Dermis blood vessel endothelial cell (primary cell): ENCODE measurements at regions not wholly inside any gene's neighbourhood (a gene's known extent, or its start where the extent isn't known, plus 50 kb on each side); places are given as distances from the start of the nearest gene placed in this dataset.

Experiments used
- DNase-seq: peaks from one replicate; pipeline ENCODE4 v3.0.0; 2010

DNA sequence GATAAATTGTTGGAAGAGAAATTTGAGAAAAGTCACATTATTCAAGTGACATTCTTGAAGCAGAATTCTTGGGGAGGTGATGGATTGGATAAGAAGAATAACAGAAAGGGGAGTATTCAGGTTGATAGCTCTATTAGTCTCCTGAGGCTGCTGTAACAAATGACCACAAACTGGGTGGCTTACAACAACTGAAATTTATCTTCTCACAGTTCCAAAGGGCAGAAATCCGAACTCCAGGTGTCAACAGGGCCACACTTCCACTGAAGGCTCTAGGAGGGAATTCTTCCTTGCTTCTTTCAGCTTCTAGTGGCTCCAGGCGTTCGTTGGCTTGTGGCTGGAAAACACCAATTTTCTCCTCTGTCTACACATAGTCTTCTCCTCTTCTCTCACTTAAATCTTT is 99.8 kb downstream of the TES start:
- no peak for DNase-seq

GRCh38 chr7:116311259-116311658 is 100.9 kb downstream of the TES start:
- DNase-seq = no peak

GRCh38 chr7:116311816-116312471 is 101.6 kb downstream of the TES start:
- DNase-seq = no peak

GRCh38 chr7:116315293-116315692 is 105.0 kb downstream of the TES start:
- peak; percentile 68 for DNase-seq

DNA sequence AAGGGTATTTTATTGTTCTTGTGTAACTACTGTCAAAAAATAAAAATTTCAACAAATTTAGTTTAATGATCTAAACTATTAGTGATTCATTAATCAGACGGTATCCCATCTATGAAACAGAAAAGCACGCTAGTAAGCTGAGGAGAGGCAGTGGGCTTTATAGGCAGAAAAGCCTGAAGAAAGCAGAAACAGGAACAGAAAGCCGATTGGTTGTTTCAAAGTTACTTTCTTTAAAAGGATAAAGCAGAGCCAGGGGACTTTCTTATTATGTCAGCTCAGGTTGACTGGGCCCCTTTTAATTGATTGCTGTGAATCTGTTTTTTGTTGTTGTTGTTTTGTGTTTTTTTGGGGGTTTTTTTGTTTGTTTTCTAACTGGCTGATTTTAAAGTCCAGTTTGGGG is 105.5 kb downstream of the TES start:
- DNase-seq = no peak

GRCh38 chr7:116316838-116317628 is 106.7 kb downstream of the TES start:
- DNase-seq = peak; percentile 100

- no peak for DNase-seq
Measured at GRCh38 chr7:116317907-116318306, 107.6 kb downstream of the TES start.

- peak; percentile 17 for DNase-seq
Measured at GRCh38 chr7:116322541-116322940, 112.2 kb downstream of the TES start.

DNA sequence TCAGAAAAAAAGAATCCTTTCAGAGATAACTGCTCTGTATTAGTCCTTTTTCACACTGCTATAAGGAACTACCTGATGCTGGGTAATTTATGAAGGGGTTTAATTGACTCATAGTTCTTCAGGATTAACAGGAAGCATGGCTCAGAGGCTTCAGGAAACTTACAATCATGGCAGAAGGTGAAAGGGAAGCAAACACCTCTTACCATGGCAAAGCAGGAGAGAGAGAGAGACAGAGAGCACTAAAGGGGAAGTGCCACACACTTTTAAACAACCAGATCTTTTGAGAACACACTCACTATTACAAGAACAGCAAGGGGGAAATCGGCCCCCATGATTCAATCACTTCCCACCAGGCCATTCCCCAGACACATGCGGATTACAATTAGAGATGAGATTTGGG is 114.2 kb downstream of the TES start:
- peak; percentile 75 for DNase-seq

DNA sequence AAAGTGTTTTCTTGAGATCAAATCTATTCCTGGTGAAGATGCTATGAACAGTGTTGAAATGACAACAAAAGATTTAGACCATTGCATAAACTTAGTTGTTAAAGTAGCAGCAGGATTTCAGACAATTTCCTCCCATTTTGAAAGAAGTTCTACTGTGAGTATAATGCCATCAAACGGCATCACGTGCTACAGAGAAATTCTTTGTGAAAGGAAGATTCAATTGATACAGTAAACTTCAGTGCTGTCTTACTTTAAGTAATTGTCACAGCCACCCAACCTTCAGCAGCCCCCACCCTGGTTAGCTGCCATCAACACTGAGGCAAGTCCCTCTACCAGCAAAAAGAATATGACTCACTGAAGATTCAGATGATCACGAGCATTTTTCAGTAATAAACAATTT is 115.2 kb downstream of the TES start:
- DNase-seq = no peak

DNA sequence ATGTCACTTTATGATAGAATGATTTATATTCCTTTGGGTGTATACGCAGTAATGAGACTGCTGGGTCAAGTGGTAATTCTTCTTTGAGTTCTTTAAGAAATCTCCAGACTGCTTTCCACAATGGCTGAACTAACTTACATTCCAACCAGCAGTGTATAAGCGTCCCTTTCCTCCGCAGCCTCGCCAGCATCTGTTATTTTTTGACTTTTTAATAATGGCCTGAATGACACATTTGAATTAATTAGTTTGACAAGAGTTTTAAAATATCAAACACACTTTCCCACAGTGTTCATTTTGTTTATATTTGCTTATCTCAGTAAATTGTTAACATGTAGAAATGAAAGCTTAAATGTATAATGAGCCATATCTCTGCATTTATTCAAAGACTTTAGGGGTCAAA is 116.8 kb downstream of the TES start:
- DNase-seq = no peak

- DNase-seq = peak; percentile 98
Measured at GRCh38 chr7:116327752-116328151, 117.4 kb downstream of the TES start.

DNA sequence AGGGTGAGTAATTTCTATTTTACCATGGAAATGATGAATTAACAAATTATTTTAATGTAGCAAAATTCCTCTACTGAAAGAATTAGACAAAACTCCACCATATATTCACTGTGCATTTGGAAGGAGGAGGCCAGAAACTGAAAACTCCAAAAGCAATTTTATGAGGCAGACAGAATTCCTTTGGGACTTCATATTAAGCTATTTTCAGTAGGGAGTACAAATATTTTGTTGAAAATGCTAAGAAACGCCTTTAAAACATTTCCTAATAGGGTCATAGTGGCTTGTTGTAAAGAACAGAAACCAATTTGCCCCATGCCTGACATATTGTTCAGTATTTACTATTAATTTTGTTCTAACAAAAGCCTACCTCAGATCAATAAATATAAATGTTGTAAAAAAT is 117.8 kb downstream of the TES start:
- DNase-seq = no peak

- no peak for DNase-seq
Measured at GRCh38 chr7:116329686-116330503, 119.6 kb downstream of the TES start.

GRCh38 chr7:116331020-116331419 is 120.7 kb downstream of the TES start:
- peak; percentile 31 for DNase-seq

GRCh38 chr7:116332766-116333165 is 122.4 kb downstream of the TES start:
- no peak for DNase-seq

- DNase-seq = no peak
Measured at GRCh38 chr7:116334555-116334954, 124.2 kb downstream of the TES start.

- DNase-seq = no peak
Measured at GRCh38 chr7:116337018-116337417, 126.7 kb downstream of the TES start.

DNA sequence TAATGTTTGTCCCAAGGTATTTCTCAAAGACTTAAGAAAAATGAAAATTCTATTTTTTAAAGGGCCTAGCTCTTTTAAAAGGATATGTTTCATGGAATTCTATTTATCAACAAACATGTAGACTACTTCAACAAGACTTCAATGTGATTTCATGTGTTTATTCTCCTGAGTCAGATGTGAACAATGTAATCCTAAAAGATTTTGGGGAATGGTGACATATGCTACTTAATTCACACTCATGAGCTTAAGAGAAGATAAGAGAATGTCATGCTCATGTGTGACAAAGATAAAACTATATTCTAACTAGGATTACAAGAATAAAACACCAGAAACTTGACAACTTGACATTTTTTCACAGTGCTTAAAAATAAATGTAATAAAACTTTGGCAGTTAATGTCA is 127.5 kb downstream of the TES start:
- no peak for DNase-seq

DNA sequence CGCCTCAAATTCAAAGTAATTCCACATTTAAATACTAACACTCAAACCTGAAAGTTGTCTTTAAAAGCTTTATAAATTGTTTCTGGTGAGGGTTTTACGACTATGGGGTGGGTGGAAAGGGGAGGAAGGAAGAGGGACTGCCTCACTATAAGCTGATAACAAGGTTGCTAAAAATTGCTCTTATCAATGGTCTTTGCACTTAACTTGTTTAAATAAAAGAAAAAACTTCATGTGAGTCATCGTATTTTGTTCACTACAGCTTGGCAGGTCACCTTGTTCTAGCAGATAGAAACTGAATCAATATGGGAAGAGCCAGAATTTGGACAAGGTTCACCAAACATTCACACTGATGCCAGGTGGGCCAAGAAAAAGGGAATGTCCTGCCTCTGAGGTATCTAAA is 129.2 kb downstream of the TES start:
- peak; percentile 77 for DNase-seq

DNA sequence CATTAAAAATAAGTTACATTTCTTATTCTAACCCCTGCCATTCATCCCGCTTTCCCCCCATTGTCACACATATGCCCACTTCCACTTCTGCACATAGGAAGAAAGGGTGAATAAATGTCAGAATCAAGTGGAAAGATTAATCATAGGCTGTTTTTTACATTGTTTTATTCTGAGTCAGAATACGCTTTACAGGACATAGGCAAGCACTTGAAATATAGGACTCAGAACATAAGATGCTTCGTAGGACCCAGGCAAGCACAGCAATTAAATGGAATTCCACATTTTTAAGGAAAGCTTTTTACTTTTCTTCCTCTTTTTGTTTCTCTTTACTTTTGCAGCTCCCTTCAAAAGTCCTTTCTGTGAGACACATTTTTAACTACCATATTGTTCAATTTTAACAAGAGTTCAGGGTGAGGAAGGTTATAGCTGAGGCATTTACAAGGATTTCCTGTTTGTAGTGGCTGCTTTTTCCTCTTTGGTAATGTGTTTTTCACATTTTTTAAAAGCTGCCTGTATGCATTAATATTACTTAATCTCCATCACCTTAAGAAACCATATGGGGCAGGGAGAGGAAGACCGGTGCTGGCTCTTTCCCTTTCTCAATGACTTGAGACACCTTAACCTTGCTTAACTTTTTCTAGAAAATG is 130.0 kb downstream of the TES start:
- peak; percentile 72 for DNase-seq

DNA sequence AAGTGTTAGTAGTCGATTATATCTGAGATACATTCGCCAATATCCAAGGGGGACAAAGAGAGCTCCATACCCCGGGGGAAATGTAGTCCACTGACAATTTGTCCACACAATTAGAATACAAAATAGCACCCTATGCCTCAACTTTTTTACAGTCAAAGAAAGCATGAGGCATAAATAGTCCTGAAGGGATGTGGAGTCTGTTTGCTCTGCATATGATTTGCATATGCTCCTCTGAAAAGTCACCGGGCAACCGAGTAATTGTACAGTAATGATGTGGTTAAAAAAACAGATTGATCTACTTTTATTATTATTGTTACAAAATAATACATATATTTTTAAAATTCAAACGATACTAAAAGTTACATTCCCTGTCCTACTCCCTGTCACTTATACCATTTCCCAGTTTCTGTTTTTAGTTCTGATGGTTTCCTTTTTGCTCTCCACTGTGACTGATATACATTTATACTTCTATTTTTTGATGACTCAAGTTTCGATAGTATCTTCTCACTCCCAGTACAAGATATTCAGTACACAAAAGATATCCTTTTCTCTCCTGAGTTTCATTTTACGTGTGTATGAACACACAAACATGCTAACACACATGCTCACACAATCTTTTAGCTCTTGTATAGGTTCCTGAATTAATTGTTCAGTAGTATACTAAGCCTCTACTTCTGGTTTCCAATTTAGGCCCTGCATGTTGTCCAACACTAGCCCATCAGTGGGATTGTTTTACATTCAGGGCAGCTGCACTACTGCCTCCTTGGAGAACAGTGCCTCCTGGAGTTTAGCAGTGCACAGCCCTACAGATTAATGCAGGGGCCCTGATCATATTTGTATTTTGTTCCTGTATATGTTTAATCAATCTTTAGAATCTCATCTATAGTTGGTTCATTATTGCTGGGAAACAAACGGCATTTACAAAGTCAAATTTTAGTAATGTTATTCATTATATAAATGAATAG is 130.9 kb downstream of the TES start:
- peak; percentile 83 for DNase-seq
